ENCODE measurements at regions not wholly inside any gene's neighbourhood (a gene's known extent, or its start where the extent isn't known, plus 50 kb on each side); places are given as distances from the start of the nearest gene placed in this dataset.

DNA sequence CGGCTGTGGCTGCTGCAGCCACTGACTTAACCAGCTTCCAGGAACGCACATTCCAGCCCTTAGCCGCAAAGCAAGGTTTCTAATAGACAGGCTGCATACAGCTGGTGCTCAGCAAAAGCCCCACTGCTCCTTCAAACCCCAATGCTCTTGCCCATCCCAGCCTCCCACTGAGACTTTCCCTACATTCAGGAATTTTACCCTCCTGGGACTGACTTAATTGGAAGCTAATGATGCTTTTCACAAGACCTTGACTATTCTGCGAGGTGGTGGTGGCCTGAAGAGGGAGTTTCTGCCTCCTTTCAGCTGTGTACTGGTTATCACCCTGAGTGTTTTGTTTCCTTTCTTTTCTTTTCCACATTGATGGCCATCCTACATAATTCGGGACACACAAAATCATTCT lies 164.9 kb upstream of the IRX1 start:
- H3K4me1 ChIP-seq (ENCODE audit: low read depth, poor library complexity, severe bottlenecking): peaks cover 8% of the 10 kb centered on the region
- H3K27me3 ChIP-seq (ENCODE audit: insufficient read depth, low read depth): no peaks in the 10 kb centered on the region
- no peaks in the 10 kb centered on the region for H3K36me3 ChIP-seq (ENCODE audit: insufficient read depth)
- no peak overlapping the region for H3K4me2 ChIP-seq
- H3K4me3 ChIP-seq (IDR thresholded peaks at IDR 0.05; ENCODE audit: insufficient read depth, low read depth, low read length): no peak overlapping the region
- TF ChIP-seq, protein P1, sequence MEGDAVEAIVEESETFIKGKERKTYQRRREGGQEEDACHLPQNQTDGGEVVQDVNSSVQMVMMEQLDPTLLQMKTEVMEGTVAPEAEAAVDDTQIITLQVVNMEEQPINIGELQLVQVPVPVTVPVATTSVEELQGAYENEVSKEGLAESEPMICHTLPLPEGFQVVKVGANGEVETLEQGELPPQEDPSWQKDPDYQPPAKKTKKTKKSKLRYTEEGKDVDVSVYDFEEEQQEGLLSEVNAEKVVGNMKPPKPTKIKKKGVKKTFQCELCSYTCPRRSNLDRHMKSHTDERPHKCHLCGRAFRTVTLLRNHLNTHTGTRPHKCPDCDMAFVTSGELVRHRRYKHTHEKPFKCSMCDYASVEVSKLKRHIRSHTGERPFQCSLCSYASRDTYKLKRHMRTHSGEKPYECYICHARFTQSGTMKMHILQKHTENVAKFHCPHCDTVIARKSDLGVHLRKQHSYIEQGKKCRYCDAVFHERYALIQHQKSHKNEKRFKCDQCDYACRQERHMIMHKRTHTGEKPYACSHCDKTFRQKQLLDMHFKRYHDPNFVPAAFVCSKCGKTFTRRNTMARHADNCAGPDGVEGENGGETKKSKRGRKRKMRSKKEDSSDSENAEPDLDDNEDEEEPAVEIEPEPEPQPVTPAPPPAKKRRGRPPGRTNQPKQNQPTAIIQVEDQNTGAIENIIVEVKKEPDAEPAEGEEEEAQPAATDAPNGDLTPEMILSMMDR (conservative IDR thresholded peaks at IDR 0.05; ENCODE audit: low read depth, low read length): no peak
- no peaks in the 10 kb centered on the region for H4K20me1 ChIP-seq (ENCODE audit: insufficient read depth)
- H3K79me2 ChIP-seq (ENCODE audit: insufficient read depth, low read depth): no peaks in the 10 kb centered on the region
- no peak overlapping the region for H2AFZ ChIP-seq (ENCODE audit: low read depth)
- no peak overlapping the region for H3K27ac ChIP-seq
- no peak overlapping the region for H3K9ac ChIP-seq

- TF ChIP-seq, protein P1 (conservative IDR thresholded peaks at IDR 0.05; ENCODE audit: low read depth, low read length): no peak
- Histone ChIP-seq H4K20me1 (ENCODE audit: insufficient read depth) (no peaks in the 10 kb centered on the region), H3K4me3 (IDR thresholded peaks at IDR 0.05; ENCODE audit: insufficient read depth, low read depth, low read length) (no peak overlapping the region), H3K79me2 (ENCODE audit: insufficient read depth, low read depth) (no peaks in the 10 kb centered on the region), H3K4me1 (ENCODE audit: low read depth, poor library complexity, severe bottlenecking) (peaks cover 8% of the 10 kb centered on the region), H3K27me3 (ENCODE audit: insufficient read depth, low read depth) (no peaks in the 10 kb centered on the region), H3K9ac (no peak overlapping the region), H3K4me2 (no peak overlapping the region), H3K27ac (no peak overlapping the region), H2AFZ (ENCODE audit: low read depth) (no peak overlapping the region), H3K36me3 (ENCODE audit: insufficient read depth) (no peaks in the 10 kb centered on the region)
These were observed 165.7 kb upstream of the IRX1 start for GRCh38 chr5:3429962-3430361.

- TF ChIP-seq, protein P1 (conservative IDR thresholded peaks at IDR 0.05; ENCODE audit: low read depth, low read length): no peak
- no peak overlapping the region for H3K4me2 ChIP-seq
- H3K27me3 ChIP-seq (ENCODE audit: insufficient read depth, low read depth): no peaks in the 10 kb centered on the region
- H3K4me3 ChIP-seq (IDR thresholded peaks at IDR 0.05; ENCODE audit: insufficient read depth, low read depth, low read length): no peak overlapping the region
- H2AFZ ChIP-seq (ENCODE audit: low read depth): no peak overlapping the region
- H3K27ac ChIP-seq: no peak overlapping the region
- H4K20me1 ChIP-seq (ENCODE audit: insufficient read depth): no peaks in the 10 kb centered on the region
- no peak overlapping the region for H3K9ac ChIP-seq
- H3K4me1 ChIP-seq (ENCODE audit: low read depth, poor library complexity, severe bottlenecking): peaks cover 8% of the 10 kb centered on the region
- H3K79me2 ChIP-seq (ENCODE audit: insufficient read depth, low read depth): no peaks in the 10 kb centered on the region
- H3K36me3 ChIP-seq (ENCODE audit: insufficient read depth): no peaks in the 10 kb centered on the region
These were observed 167.3 kb upstream of the IRX1 start for GRCh38 chr5:3428334-3428733.

DNA sequence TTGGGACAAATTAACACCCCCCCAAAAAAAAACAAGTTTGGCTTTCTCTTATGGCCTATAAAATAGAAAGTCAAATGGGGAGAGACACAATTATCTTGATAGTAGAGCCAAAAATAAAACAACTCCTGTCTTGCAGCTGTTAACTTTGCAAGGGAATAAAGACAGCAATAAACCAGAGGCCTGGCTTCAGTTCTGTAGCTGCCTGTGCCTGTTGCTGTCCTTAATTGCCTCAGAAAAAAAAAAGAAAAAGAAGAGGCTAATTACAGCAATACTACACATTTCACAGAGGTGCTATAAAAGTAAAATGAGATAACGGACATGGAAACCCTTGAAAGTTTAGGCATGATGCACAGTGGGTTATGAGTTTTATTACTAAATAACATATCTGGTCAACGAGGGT lies 170.7 kb upstream of the IRX1 start:
- no peak overlapping the region for H3K27ac ChIP-seq
- no peaks in the 10 kb centered on the region for H3K27me3 ChIP-seq (ENCODE audit: insufficient read depth, low read depth)
- H3K4me2 ChIP-seq: no peak overlapping the region
- H2AFZ ChIP-seq (ENCODE audit: low read depth): no peak overlapping the region
- no peak overlapping the region for H3K4me3 ChIP-seq (IDR thresholded peaks at IDR 0.05; ENCODE audit: insufficient read depth, low read depth, low read length)
- H3K4me1 ChIP-seq (ENCODE audit: low read depth, poor library complexity, severe bottlenecking): no peaks in the 10 kb centered on the region
- H3K36me3 ChIP-seq (ENCODE audit: insufficient read depth): no peaks in the 10 kb centered on the region
- H3K9ac ChIP-seq: no peak overlapping the region
- H3K79me2 ChIP-seq (ENCODE audit: insufficient read depth, low read depth): no peaks in the 10 kb centered on the region
- TF ChIP-seq, protein P1 (conservative IDR thresholded peaks at IDR 0.05; ENCODE audit: low read depth, low read length): no peak
- H4K20me1 ChIP-seq (ENCODE audit: insufficient read depth): no peaks in the 10 kb centered on the region

Measured in KMS-11 (cell line).